Ishikawa (cell line): ENCODE measurements at regions not wholly inside any gene's neighbourhood (a gene's known extent, or its start where the extent isn't known, plus 50 kb on each side); places are given as distances from the start of the nearest gene placed in this dataset.

Experiments used
- EP300 ChIP-seq: IDR thresholded peaks from 2 replicates; pipeline ENCODE4 v1.6.1; 2012; ENCODE audit warnings: borderline replicate concordance
- NFIC ChIP-seq: IDR thresholded peaks from 2 replicates; pipeline ENCODE4 v1.6.1; 2012
- TF ChIP-seq, protein P1 (sequence below): IDR thresholded peaks from 2 replicates; pipeline ENCODE4 v1.6.1; 2012

DNA sequence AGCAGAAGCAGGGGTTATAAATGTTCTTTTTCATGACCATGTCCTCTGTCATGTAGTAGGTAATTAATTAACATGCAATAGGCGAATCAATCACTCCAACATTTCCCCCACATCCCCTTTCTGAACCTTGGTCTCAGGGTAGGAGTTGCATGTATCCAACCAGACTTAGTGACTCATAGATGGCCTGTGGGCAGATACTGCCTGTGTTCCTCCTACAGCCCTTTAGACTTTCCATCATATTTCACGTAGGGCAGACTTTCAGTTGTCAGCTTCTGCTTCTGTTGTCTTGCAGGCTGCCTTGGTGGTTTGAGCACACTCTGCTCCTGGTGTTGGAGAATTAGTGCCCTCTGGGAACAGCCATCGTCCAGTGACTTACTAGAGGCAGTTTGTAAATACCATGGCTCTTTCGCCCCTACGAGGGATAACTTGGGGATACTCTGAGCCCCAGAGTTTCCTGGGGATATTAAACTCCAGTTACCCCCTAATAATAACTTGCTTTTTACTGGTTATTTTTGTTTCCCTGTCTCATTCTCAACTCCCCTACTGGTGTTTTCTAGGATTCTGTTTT lies 244.4 kb downstream of the EDEM1 start:
- TF ChIP-seq, protein P1, sequence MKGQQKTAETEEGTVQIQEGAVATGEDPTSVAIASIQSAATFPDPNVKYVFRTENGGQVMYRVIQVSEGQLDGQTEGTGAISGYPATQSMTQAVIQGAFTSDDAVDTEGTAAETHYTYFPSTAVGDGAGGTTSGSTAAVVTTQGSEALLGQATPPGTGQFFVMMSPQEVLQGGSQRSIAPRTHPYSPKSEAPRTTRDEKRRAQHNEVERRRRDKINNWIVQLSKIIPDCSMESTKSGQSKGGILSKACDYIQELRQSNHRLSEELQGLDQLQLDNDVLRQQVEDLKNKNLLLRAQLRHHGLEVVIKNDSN, result no peak
- no peak for TF ChIP-seq EP300
- no peak for TF ChIP-seq NFIC
